ENCODE measurements at regions not wholly inside any gene's neighbourhood (a gene's known extent, or its start where the extent isn't known, plus 50 kb on each side); places are given as distances from the start of the nearest gene placed in this dataset.

- no peak for TF ChIP-seq CTCF (conservative IDR thresholded peaks at IDR 0.05; ENCODE audit: low read depth, low read length)
- TF ChIP-seq EZH2 (IDR thresholded peaks at IDR 0.05; ENCODE audit: borderline replicate concordance, low read depth, low read length, poor library complexity, severe bottlenecking), result no peak
Observed at GRCh38 chrX:33357606-33358005, 146.3 kb upstream of the DMD start.

All from A673 (cell line).